NCI-H82 (cell line): ENCODE measurements at regions not wholly inside any gene's neighbourhood (a gene's known extent, or its start where the extent isn't known, plus 50 kb on each side); places are given as distances from the start of the nearest gene placed in this dataset.

ENCODE experiments used
- DNase-seq: peaks from one replicate; lab custom pipeline; 2025; lab: John Stamatoyannopoulos, UW

DNA sequence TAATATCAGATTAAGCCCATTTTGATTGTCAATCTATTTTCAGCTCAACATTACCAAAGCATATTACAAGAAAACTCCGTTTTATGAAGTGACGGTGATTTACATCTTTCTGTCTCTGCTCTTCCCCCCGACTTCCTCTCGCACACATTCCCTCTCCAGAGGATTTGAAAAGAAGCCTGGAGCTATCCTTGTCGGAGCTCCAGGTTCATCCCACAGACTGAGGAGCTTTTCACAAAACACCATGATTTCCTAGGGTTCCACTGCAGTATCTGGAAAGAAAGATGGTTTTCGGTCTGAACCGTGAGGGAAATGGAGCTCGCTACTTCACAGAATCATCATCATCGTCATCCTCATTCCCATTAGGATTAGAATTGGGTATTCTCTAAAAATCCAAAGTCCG lies 655.5 kb upstream of the MGMT start:
- DNase-seq, result no peak

DNA sequence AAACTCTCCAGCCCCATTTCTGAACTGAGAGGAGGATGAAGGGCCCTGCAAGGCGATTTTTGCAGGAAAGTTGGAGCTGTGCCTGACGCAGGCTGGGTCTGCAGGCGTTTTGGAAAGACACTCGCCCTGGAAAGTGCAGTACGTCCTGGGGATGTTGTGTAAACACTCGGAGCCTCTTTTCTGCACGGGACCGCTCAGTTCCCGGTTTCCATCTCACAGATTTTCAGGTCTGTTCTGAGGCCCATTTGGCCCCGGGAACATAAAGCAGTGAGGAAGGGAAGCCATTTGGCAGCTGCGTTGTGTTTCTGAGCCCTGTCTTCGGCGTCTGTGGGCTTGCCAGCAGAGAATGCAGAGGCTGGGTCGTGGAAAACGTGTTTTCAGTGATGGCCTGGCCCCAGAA lies 655.0 kb upstream of the MGMT start:
- DNase-seq, result no peak

DNA sequence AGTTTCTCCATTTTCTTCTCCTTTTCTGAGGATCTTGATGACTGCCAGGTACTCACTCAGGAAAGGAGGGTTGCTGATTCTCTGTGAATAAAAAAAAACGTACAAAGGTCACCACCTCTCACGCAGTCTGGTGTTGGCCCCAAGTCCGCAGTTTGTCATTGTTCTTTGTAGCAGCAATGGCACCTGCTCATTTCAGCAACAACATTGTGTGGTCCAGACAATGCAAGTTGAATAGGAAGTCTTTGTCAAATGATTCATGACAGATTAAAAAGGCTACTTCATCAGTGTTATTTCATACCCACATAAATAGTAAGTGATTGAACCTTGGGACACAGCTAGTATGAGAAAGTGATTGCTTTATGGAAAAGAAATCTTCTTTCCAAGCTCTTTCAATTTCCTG lies 653.5 kb upstream of the MGMT start:
- no peak for DNase-seq

DNA sequence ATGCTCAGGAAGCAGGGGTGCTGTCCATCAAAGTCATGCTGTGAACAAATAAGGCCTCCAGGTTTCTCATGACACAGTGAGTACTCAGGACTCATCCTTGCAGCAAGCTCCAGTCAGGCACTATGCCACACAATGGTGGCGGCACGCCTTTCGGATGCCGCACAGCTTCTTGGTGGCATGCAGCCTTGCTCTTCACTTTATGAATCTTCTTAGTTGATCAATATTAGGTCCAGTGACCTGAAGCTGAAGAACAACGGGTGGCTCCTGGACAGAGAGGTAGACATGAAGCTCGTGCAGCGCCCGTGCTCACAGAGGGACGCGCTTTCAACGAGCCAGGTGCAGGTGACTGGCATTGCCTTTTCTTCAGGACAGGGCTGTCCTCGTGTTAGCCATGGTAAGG lies 653.0 kb upstream of the MGMT start:
- DNase-seq, result no peak

- DNase-seq, result no peak
These were observed 652.3 kb upstream of the MGMT start for GRCh38 chr10:128814782-128815181.

GRCh38 chr10:128816726-128817125 lies 650.3 kb upstream of the MGMT start:
- DNase-seq, result no peak

DNA sequence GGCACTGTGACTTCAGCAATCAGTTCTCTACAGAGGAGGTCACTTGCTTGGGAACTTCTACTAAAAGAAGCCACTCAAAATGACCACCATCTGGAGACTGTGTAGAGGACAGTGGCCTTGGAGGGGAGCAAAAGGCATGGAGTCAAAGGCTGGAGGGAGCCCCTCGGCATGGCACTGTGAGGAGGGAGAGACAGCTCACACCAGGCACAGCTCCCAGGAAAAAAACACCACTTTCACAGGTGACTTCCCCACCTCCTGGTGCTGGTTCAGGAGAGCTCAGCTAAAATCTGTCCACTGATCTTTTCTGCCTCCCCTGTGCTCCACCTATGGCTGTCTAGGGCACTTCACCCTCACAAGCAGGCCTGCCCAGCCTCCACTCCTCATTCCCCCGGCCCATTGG lies 649.4 kb upstream of the MGMT start:
- no peak for DNase-seq

DNA sequence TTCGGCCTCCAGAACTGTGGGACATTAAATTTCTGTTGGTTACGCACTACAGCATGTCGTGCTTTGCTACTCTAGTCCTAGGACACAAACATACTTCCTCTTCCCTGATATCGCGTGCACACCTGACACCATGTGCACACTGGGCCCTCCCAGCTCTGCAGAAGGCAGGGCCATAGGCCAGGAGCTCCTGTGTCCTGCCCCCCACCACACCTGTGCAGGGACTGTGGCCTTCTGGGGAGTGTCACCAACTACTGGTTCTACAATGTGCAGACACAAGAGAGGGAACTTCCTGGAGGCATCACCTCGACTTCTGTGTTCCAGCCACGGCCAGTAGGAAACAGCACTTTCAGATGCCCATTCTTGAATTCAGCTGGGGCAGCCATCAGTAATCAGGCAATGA lies 646.4 kb upstream of the MGMT start:
- no peak for DNase-seq

- no peak for DNase-seq
These were observed 643.8 kb upstream of the MGMT start for GRCh38 chr10:128823201-128823600.

DNA sequence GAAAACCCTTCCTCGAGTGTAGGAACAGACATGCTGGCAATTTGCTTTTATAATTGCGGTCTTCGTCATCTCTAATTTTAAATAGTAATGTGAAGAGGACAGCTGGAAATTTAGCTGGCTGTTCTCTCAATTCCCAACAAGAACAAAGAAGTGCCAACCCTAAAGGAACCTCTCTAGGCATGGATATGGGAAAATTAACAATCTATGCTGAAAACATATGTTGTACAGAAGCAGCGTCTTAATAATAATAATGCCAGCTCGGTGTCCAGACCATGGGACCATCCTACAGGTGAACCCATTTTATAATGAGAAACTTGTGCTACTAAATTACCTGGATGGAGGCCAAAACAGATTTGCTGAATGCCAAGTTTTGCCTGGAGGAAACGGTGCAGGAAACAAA lies 641.4 kb upstream of the MGMT start:
- no peak for DNase-seq

- no peak for DNase-seq
These were observed 633.4 kb upstream of the MGMT start for GRCh38 chr10:128833671-128834070.

DNA sequence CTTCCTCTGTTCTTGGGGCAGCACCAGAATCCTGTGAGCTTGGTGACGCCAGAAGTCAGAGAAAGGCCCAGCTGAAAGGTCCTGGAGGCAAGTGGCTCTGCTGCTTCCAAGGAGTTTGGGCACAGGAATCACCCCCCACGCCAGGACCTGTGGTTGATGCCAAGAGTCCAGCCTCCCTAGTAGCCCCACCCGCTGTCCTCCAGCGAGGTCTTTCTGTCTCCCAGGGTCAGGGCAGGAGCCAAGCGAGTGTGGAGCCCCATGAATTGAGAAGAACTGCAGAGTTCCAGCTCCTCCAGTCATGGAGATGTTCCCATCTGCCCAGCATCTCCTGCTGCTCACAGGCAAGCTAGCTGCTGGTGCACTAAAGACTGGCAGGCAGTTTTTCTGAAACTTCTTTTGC lies 631.7 kb upstream of the MGMT start:
- no peak for DNase-seq

DNA sequence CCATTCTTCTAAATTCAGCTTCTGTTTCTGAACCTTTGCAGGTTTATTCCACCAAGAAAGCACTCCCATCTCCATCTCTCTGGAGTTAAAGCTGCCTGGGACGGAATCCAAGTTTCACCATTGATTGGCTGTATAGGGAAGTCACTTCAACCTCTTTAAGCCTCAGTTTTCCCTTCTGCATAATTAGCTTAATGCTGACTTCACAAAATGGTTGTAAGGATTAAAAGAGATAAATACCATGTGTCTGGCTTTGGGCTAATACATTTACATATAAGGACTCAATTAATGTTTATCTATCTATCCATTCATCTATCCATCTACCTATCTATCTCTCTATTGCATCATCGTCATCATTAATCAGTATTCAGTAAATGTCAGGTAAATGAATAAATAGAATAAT lies 629.6 kb upstream of the MGMT start:
- DNase-seq, result no peak

DNA sequence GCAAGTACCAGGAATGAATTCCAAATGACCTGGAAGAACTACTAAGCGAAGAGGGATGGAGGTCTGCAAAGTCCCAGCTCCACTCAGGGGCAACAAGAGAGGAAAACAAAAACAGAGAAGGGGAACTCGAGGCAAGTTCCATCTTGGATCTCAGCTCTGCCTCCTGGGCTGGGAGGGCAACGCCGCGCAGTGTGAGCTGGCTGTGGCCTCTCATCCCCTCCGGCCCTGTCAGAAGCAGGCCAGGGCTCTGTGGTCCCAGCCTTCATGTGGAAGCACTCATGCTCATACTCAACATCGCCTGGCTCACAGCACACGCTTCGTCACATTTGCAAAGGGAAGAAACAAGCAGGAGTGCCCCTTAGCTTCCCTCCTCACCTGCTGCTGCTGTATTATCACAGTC lies 627.9 kb upstream of the MGMT start:
- no peak for DNase-seq

- DNase-seq, result no peak
These were observed 627.3 kb upstream of the MGMT start for GRCh38 chr10:128839701-128840100.

- no peak for DNase-seq
These were observed 623.1 kb upstream of the MGMT start for GRCh38 chr10:128843972-128844371.

GRCh38 chr10:128846927-128847326 lies 620.1 kb upstream of the MGMT start:
- no peak for DNase-seq

DNA sequence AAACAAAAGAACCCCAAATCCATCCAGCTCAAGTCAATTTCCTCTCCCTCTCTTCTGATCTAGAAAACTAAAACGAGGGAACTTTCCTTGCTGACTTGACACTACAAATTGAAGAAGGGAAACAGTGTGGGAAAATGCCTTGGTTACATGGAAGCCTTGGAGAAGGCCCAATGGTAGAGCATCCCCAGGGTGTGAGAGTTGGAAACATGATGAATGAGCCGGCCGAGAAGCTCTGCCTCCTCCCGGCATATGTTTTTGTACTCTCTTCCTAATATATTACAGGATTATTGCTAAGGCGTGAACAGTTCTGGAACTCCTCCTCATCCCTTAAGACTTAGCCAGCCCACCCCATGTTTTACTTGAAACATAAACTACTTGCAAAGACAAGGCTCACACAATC lies 618.2 kb upstream of the MGMT start:
- DNase-seq, result no peak

DNA sequence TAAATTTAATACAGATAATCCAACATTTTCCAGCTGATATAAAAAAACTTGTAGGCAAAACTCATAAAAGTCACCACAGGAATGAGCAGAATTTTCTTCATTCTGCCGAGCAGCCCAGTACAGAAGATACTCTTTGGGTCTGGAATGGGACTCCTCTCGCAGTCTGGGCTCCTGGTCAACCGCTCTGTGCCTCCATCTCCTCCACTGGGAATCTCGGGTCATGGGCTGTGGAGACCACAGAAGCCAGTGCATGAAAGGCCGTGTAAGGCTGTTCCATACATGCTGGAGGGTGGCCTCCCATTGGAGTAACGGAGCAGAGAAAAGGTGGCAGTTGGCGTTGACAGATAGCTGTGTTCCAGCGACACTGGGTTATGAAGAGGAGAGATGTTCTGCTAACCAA lies 616.4 kb upstream of the MGMT start:
- no peak for DNase-seq

DNA sequence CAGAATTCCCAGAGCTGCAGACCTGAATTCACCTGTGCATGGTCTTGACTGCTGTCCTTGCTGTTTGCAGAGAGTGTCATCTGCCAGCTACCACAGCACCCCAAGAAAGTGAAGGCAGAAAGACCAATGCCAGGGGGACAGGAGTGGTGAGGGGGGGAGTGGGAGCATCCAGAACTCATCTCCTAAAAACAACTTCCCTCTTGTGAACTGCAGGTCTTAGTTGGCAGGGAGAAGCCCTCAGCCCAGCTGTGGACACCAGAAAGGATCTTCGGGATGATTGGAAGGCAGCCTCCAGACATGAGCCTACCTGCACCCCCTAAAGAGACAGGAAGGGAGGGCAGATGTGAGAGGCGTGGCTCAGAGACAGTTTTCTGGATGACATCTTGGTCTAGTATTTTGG lies 615.8 kb upstream of the MGMT start:
- DNase-seq, result no peak

GRCh38 chr10:128851726-128852125 lies 615.3 kb upstream of the MGMT start:
- no peak for DNase-seq

- DNase-seq, result no peak
These were observed 614.6 kb upstream of the MGMT start for GRCh38 chr10:128852449-128852848.

DNA sequence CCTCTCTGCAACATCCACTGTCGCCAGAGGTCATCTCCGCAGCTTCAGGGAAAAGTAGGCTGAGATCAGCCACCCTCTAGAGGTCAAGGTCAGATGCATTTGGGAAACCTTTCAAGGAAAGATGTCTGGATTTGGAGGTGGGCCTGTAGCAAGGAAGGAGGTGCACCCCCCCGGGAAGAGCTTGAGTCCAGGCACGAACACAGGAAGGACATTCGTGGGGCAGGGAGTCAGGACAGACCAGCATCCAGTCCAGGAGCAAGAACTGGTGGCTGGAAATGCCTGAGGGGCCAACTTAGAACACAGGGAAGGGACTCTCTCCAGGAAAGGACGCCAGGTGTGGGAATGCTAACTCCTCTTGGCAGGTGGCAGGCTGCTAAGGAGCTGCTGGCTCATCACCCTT lies 614.1 kb upstream of the MGMT start:
- no peak for DNase-seq

GRCh38 chr10:128853537-128853936 lies 613.5 kb upstream of the MGMT start:
- DNase-seq, result no peak

DNA sequence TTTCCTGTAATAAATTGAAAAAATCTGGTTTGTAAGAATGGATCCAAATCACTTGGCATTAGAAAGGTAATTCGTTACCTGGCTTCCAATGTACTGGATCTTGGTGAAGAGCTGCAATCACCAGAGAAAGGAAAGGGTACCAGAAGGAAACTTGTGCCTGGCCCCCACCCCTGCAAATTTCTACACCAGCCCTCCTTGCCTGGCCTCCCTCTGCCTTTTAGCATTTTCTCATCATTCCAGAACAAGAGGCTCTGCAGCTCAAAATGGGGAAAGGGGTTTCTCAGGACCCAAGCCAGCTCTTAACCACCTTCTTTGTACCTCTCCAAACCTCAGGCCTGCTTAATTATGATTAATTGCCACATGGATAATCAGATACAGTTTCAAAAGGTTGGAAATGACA lies 612.8 kb upstream of the MGMT start:
- DNase-seq, result no peak
